ENCODE measurements at regions not wholly inside any gene's neighbourhood (a gene's known extent, or its start where the extent isn't known, plus 50 kb on each side); places are given as distances from the start of the nearest gene placed in this dataset.

- intact Hi-C loops (cut with DNase I): no loop called here
- no peak for ATAC-seq
Observed at GRCh38 chr2:19416083-19416482, 57.7 kb upstream of the OSR1 start.

GRCh38 chr2:19409046-19409445, 50.6 kb upstream of the OSR1 start:
- intact Hi-C loops (cut with DNase I): no loop called here
- DNase-seq (ENCODE audit: missing footprints): no peak
- peak; percentile 94 for ATAC-seq

More at GRCh38 chr2:19416083-19416482, 57.7 kb upstream of the OSR1 start:
- DNase-seq (ENCODE audit: missing footprints): no peak

DNA sequence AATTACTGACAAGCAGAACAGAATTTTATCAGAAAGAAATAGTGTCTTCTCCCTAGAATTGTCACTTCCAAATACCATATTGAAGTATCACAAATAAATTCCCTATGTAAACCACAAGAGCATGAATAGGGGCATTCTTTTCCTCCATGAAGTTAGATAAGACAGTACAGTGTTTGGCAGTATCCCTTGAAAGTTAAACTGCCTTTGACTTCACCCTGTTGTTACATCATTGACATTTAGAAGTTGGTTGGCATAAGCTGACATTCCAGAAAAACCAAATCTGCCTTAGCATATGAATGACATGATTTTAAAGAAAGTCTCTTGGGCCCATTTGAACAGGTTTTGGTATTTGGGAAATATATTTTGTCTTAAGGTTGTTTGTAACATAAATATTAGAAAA, 50.2 kb upstream of the OSR1 start:
- peak; percentile 75 for ATAC-seq
- intact Hi-C loops (cut with DNase I): no loop called here
- DNase-seq (ENCODE audit: missing footprints): no peak

Data from Right ventricle myocardium inferior (tissue), 1 donor.